ENCODE measurements at regions not wholly inside any gene's neighbourhood (a gene's known extent, or its start where the extent isn't known, plus 50 kb on each side); places are given as distances from the start of the nearest gene placed in this dataset.
"Not testable (repeated sequence)": the region's sequence is repeated elsewhere in the genome, so short reads cannot be mapped to it uniquely, and the experiment has no call there.

- DNase-seq, result no peak
Measured at GRCh38 chr6:79391480-79391879, 145.8 kb downstream of the LCA5 start.

GRCh38 chr6:79385893-79386292 lies 151.3 kb downstream of the LCA5 start:
- no peak for DNase-seq

- DNase-seq, result no peak
Measured at GRCh38 chr6:79385333-79385732, 150.9 kb upstream of the HMGN3 start.

DNA sequence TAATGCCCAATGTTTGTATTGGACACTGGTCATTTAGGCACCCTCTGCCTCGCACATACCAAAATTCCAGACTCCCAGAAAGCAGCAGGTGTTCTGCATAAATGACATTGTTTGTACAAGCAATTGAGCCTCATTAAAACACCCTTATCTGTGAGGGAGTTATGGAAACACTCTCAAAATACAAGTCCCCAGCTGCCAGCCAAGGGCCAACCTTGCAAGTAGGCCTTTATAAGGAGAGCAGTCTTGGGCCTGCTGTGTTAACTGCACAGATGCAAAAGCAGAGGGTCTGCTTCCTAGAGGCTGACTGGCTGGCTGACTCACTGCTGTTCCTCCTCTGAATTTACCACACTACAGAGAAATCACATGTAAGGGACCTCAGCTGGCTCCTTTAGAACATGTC lies 150.4 kb upstream of the HMGN3 start:
- no peak for DNase-seq

DNA sequence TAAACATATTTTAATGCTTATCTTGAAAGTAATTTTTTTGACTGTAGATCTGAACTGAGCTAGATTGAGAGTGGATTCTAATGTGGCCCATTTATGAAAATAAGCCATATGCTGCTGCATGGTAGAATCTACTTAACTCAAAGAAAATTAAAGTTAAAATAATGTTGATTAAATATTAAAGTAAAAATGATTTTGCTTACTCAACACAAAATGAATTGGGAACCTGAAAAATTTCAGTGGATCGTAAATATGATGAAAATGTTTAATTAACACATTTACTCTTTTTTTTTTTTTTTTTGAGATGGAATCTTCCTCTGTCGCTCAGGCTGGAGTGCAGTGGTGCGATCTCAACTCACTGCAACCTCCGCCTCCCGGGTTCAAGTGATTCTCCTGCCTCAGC lies 144.5 kb upstream of the HMGN3 start:
- DNase-seq, result no peak

DNA sequence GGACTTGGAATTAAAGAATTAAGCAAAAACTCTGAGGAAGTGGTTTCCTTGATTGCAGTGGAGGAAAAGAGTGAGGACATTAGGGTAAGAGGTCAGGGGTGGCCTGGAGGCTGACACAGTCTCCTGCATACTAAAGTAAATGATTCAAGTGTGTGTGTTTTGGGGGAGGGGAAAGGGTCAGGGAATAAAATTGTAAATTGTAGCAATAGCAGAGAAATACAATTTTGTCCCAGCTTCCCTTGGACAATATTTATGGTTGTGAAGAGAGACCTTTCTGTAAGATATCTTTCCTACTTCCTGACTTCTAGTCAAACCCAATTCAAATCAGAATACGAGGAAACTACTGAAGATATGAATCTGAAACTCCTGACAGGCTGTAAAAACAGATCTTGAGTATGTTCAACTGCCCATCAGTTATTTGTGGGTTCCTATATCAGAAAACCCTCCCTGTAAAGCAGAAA lies 143.4 kb upstream of the HMGN3 start:
- DNase-seq, result no peak

GRCh38 chr6:79377047-79377446 lies 142.6 kb upstream of the HMGN3 start:
- DNase-seq, result no peak

- no peak for DNase-seq
Measured at GRCh38 chr6:79375635-79376337, 141.3 kb upstream of the HMGN3 start.

DNA sequence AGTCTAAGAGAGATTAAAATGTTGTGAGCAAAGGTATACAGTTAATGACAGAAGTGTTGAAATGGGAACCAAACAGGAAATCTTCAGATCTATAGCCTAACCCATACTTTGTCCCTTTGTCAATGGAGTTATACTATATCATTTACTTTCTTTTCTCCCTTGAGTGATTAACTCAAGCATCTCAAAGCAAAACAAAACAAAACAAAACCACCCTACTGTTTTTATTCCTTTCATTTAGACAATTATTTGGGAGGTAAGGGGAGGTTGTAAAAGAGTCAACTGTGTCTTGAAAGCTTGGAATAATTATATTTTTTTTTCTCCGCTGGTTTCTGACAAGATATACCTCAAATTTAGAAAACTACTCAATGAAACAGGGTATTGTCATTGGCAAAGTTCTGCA lies 139.8 kb upstream of the HMGN3 start:
- no peak for DNase-seq

- no peak for DNase-seq
Measured at GRCh38 chr6:79373880-79374279, 139.4 kb upstream of the HMGN3 start.

DNA sequence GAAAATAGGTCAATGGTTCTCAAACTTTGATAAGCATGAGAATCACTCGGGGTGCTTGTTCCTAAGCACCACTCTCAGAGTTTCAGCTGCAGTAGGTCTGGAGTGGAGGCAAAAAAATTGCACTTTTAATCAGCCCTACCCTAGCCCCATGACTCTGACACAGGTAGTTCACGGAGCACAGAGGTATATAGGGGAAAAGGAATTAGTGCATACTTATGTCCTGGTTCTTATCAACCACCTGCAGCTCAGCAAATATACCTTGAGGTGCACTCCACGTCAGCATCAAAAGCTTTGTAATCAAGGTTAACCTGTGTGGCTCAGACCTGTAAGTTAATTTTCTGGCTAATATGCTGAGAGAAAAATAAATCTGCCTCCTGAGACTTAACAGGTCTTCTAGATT lies 138.8 kb upstream of the HMGN3 start:
- no peak for DNase-seq

DNA sequence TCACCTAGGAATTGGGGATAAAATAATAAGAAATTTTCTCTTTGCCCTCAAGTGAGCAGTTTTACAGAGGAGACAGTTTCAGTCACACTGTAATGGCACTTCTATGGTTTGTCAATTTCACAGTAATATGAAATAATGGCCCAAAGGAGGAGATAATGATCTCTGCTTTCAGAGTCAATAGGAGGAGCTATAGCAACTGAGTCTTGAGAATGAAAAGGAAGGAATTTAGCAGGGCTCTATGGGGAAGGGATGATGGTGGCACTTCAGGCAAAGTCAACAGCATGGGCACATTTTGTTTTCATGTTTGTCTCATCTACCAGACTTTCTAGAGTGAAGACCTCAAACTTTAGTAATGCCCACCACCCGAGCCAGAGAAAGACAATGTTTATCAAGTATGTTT lies 138.3 kb upstream of the HMGN3 start:
- no peak for DNase-seq

DNA sequence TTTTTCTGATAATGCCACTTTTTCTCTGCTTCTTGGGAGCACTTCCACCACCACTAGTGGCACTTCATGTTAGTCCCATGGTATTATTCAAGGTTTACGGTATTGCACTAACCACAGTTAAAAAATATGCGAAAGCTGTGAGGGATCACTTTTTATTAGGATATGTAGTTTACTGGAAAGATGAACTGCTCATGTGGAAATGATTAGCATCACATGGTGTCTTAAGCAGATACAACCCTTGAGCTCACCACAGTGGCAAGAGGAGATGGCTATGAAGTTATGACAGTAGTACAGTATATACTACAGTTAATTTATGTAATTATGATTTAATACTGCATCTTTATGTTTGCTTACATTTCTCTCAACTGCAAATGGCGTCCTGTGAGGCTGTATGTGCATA lies 134.5 kb upstream of the HMGN3 start:
- no peak for DNase-seq

- DNase-seq, result not testable (repeated sequence)
Measured at GRCh38 chr6:79363441-79363840, 129.0 kb upstream of the HMGN3 start.

- not testable (repeated sequence) for DNase-seq
Measured at GRCh38 chr6:79361074-79361473, 126.6 kb upstream of the HMGN3 start.

- DNase-seq, result no peak
Measured at GRCh38 chr6:79353226-79353625, 118.7 kb upstream of the HMGN3 start.

DNA sequence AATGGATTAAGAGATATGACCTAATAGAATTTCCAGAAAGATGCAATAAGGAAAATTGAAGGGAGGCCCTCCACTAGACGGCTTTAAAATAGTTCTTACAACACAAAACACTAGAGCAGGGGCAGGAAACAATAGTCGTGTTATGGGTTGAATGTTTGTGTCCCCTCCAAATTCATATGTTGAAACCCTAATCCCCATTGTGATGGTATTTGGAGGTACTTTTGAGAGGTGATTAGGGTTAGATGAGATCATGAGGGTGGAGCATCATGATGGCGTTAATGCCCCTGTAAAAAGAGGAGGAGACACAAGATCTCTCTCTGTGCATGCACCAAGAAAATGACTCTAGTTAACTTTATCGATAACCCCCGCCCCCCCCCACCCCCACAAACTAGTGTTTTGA lies 104.0 kb upstream of the HMGN3 start:
- no peak for DNase-seq

DNA sequence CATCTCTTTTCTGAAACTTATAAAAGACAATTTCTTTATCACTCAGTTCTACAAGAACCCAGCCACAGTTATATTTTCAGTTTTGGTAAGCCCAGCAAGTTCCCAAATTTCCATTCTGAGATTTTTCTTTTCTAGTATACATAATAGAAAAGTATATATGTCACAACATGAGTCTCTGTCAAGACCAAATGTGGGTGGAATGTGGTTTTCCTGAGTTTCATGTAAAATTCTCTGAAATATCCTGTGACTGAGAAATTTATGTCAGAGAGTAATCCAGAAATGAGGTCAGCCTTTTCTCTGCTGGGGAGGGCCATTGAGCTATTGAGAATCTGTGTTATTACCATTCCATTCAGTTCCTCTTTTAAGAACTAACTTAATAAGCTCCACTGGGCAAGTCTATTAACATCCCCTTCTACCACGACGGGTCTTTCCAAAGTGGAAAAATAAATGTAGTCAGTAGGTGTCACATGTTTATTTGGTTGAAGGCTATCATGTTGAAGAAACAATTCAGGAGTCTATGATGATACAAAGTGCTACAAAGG lies 100.7 kb upstream of the HMGN3 start:
- no peak for DNase-seq

DNA sequence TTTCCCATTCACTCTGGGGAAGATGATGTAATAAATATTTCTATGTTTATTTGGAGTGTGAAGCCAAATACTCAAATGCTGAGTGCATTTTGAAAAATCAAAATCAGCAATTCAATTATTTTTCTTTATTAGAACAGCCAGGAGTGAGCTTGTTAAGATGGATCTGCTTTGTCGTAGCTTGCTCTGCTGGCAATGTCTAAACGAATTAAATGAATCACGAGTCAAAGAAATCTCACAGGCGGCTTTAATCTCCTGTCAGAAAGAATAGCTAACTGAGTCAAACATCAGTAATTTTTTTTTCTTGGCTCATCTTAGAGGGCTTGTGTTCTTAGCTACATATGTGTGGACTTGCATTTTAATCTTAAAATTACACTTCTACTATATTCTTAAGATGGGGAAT lies 100.2 kb upstream of the HMGN3 start:
- DNase-seq, result no peak

GRCh38 chr6:79330704-79331103 lies 96.2 kb upstream of the HMGN3 start:
- no peak for DNase-seq

DNA sequence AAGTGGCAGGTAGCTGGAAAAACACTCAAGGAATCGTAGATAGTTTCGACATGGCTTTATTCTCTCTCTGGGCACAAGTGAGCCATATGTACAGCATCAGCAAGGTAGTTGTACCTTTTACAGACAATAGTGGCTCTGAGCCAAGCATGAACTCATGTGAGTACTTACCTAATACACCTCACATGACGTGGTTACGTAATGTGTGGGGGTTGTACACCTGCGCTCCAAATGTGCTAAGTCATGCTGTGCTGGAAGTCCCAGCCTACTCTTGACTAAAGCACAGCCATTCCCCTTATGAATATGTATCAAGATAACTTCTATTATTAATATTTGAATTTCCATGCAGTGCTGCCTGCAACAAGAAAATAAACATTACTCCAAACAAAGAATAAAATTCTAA lies 78.8 kb upstream of the HMGN3 start:
- DNase-seq, result no peak

DNA sequence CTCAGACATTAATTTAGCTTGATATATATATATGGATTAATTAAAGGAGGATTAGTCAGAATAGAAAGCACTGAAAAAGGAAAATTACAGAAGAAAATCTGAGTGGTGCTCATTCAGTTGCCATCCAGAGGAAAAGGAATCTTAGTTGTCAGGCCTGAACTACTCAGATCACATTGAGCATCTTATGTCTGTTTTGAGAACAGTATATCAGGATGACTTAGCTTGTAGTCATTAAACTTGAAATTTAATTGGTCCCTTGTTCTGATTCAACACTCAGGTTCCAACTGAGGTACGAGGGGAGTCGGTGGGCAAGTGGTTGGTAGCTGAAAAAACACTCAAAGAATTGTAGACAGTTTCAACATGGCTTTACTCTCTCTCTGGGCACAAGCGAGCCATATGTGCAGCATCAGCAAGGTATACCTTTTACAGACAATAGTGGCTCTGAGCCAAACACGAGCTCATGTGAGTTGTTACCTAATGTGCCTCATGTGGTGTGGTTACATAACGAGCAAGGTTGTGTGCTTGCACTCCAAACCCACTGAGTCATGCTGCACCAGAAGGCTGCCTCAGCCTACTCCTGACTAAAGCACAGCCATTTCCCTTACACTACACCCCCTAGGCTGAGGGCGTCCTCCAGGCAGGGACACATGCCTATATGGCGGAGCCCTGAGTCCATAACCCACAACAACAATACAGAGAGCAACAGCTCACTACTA lies 73.0 kb upstream of the HMGN3 start:
- DNase-seq, result no peak

DNA sequence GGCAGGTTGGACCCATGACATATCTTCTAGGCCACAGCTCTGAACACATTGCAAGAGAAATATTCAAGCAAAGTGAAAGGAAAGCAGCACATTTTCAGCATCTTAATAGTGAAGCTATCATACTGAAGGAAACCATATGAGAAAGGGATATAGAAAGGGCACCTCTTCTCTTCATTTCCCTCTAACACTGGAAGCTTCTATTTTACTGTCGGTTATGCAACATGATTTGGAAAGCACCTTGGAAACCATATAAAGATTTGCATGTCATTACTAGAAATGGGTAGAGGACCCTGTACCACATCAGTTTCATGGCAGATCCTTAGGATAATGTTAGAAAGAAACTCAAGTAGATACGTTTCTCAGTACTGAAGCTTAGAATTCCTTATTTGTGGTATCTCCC lies 70.5 kb upstream of the HMGN3 start:
- no peak for DNase-seq

DNA sequence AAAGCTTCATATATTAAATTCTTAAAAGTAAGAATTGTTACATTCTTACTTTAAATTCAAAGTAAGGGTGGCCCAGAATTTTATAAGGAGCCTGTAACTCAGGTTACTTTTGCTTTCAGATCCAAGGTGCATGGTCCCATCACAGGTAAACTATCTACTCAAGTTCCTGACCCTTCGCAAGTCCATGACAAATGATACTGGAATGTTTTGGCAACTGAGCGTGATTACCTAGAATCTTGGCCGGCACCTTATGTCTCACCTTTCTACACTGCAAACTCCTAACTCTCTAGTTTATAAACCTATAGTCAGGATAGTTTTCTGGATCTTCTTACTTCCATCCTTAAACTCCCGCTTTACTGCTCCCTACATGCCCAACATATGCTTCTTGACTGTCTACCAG lies 67.9 kb upstream of the HMGN3 start:
- DNase-seq, result no peak

DNA sequence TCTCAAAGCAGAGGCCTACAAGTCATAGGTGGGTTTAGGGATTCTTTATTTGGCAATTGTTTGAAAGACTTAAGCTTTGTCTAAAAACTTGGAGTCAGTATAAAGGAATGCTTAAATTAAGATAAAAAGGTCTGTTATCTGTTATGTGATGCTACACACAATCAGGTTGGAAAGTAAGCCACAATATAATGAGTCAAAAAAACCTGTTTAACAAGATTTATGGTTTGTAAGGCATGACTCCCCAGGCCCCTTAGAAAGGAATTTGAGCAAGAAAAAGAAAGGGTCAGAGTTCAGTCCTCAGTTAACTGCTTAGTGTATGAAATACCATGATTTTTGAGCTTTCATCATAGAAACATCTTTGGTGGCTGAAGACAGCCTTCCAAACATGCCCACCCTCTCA lies 66.8 kb upstream of the HMGN3 start:
- no peak for DNase-seq

Data from hematopoietic multipotent progenitor cell treated with erythropoietin and hydrocortisone succinate and interleukin-3 and kit ligand, for 4 days (in vitro differentiated cells).